ENCODE measurements at regions not wholly inside any gene's neighbourhood (a gene's known extent, or its start where the extent isn't known, plus 50 kb on each side); places are given as distances from the start of the nearest gene placed in this dataset.
A peak's percentile ranks its signal among the peaks of the same experiment; 100 is the strongest.

DNA sequence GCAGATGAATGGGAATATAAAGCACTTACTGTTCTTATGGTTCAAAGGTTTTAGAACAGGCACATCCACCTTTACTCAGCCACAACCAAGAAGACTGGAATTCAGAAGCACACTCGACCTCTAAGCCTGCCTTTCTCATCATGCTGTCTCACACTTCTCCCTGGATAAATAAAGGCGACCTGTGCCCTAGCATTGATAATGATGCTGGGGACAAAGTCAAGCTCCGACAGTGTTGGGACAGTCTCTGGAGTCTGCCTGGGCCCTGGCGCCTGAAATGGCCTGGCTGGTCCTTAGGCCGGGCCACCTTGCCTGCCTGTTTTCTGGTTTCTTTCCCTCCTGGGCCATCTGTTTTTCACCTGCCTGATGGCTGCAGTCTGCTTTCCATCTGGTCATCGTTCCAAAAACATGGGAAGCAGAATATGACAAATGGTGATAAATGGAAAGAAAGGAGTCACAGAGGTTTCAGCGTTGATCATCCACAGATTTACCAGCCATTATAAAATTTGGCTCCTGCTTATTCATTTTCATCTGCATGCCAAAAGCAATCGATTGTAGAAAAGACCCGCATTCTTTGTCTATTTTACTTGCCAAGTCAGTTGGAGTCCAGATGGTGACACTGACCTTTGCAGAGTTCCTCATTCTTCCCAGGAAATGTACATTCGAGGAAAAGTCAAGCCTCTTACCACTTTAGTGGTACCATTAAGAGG, 91.2 kb upstream of the KCNJ15 start:
- peak; percentile 71 for DNase-seq

DNA sequence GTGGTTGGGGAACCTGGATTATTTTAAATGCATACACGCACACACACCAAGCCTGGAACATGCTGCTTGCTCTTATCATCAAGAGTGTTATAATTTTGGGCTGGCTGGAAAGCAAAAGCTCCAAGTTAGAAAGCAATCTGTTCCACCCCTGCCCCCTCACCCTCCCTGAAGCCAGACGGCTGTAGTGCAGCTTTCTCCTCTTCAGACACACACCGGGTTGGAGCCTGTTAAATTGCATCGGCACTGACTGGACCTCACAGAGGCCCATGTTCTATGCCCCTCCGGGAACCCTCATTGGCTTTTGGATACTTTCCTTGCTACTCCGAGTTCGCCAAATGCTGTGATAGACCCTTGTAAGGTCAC, 90.6 kb upstream of the KCNJ15 start:
- peak; percentile 77 for DNase-seq

DNA sequence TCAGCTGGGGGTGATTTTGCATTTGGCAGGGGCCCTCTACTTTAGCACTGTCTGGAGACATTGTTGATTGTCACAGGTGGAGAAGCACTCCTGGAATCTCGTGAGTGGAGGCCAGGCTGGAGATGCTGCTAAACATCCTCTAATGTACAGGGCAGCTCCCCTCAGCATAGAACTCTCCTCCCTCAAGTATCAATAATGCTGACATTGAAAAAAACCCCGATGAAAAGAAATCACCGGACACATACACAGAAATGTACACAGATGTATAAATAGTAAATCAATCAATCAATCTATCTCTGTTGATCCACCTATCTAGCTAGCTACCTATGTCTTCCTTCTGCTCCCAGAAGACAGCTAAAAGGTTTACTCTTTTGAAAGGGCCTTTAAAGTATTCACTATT, 89.4 kb upstream of the KCNJ15 start:
- DNase-seq = no peak

DNA sequence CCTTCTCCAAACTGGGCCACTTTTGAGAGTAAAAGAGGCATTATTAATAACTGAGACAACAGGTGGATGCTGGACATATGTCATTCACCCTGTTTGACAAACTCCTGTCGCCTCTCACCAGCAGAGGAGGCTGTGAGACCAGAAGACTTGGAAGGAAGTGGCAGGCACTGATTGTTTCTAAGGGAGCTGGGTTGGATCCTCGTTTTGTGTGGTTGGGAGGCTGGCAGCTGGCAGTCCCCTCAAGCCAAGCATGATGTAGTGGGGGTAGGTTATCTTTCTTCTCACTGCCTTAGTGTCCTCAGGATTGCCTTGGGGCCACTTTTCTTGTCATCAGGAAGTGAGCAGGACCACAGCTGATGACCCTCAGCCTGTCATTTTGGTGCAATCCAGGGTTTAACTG, 86.5 kb upstream of the KCNJ15 start:
- no peak for DNase-seq

DNA sequence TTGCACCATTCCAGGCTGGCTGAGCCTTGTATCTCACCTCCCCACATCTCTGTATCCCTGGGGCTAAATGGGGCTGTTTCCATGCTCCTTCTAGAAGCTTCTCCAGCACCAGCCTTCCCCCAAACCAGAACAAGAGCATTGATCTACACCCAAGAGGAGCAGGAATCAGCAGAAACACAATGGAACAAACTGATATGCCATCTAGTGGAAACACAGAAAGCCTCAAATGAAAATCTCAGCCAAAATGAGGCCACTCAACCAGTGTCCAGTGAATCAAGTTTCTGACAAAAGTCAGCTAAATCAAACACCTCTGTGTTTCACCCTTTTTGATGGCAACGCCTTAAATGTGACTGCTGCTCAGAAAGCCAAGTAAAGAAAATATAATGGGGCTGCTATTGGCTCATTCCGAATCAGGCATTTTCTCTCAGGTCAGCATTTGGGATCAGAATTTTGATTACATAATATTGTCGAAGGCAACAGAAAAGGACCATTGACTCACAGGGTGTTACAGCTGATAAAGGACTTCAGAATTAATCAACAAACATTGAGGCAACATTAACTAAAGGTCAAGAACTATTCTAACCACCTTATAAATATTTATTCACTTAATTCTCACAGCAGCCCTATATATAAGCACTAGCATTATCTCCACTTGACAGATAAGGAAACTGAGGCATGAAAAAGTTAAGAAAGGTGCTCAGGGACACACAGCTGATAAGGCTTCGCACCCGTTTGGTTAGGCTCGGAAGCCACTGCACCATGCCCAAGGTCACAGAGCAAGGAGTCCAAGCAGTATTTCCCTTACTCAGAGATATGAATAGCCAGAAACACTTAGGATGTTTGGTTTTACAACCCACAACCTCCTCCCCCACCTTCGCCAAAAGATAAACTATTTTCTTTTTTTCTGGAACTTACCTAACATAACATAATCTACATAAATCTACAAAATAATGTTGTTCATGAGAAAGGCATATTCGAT, 85.8 kb upstream of the KCNJ15 start:
- no peak for DNase-seq

DNA sequence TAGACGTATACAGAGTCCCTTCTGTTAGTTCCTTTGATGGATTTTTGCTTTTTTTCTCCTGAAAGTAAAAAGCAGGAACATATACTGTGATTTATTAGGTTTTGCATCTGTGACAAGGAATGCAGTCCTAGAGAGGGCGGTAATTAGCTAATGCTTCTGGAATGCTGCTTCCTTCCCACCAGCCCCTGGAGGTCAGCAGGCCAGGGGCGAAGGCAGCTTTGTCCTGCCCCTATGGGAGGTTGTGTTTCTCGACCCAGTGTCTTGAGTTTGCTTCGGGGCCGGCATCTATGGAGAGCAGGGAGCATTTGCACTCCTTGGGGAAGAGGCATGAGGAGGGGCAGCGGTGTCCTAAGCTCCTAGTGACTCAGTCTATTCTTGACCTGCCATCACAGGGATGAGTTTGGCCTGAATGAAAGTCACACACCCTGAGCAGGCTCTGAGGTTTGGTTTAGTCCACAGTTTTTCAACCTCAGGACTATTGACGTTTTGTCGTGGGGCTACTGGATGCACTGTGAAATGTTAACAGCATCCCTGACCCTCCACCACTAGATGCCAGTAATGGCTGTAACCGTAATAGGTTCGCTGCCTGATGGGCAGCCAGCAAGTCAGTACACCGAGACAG, 85.0 kb upstream of the KCNJ15 start:
- no peak for DNase-seq

DNA sequence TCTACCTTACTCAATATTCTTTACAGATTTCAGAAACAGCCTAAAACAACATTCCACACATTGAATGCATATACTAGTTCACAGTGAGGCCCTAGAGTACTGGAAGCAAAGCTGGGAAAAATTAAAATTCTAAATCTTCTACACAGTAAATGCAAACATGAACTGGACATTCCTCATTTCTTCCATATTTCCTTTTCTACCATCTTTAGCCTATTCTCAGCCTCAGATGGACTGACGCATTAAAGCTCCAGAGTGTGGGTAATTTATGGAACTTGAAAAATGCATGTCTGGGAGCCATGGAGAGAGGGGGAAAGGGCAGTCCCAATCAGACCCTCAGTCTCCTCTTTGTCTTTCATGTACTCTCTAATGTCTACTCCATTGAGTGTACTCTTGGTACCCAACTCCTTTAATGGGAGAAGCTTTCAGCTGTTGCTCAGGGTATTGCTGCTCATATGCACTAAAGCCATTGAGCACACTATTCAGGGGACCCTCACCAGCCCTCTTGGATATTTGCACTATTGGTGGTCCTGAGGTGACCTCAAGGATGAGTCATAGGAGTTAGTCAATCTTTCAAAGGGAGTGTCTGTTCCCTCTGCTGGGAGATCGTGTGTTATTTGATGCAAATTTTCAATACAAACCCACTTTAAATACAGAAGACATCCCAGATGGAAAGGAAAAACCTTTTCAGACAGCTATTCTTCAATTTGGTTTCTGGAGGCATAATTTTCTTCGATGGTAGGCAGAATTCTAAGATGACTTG, 83.3 kb upstream of the KCNJ15 start:
- no peak for DNase-seq

DNA sequence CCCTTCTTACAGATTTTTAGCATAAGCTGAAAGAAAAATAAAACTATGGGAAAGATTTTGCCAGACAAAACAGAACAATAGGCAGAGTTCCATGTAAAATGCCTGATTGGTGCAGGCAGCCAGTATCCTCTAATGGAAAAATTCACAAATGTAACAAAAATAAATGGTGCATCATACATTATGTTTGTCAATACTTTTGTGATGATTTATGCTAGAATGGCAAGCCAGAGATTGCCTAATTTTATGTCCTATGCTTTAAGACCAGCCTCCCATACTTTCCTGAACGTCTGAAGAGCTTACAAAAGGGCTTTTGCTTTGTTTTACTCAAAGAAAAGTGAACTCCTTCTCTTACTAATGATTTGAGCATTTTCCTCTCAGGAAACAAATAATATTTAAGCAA, 81.5 kb upstream of the KCNJ15 start:
- DNase-seq = no peak

DNA sequence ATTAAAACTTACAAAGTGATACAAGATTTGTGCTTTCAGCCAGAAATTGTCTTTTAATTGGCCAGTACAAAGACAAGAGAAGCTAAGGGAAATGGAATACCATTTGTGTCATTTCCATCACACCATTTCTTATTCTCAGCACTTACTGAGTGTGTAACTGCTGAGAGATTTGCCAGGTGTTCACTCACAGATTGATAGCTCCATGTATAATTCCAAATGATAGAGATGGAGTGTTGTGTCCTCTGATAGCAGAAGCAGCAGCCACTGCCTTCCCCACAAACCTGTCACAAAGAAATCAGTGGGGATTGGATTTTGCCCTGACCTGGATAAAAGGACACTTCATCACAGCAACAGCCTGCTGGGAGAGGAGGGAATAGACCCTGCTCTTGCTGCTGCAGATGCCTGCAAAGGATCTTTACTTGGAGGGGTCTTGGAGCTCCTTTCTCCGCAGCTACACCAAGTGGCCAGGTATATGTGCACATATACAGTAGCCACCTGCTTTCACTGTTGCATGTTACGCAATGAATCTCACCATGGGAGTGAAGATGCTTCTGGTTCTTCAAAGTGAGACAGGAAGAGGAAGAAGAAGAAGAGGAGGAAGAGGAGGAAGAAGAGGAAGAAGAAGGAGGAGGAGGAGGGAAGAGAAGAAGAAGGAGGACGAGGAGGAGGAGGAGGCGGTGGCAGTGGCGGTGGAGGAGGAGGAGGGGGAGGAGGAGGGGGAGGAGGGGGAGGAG, 78.7 kb upstream of the KCNJ15 start:
- DNase-seq = no peak

DNA sequence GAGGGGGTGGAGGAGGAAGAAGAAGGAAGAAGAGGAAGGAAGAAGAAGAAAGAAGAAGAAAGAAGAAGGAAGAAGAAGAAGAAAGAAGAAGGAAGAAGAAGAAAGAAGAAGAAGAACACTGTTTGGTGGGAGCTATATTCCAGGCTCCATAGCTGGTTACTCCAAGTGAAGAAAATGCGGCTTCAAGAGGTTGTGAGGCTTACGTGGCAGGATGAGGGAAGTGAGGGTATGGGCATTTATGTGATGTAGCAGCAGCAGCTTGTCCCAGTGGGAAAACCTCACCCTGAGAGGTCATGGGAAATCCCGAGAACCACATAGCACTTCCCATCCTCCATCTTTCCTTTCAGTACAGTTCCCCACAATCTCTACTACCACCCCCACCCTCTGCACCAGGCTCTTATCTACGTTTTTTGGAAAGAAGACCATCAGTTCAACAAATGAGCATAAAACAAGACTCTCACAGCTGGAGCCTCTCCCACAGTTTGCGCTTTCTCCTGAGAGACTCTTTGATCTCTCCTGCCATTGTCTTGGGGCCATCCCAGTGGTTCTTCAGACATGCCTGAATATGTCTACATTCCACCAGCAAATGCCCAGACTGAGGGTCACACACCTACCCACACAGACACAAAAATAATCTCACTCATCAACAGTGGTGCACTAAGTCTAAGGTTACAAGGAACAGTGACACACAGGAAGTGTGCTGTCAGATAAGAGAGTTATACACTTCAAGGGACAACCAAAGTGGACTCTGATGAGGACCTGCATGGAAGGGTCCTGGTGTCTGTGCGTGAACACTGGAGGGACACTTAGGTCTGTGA, 77.9 kb upstream of the KCNJ15 start:
- DNase-seq = no peak

DNA sequence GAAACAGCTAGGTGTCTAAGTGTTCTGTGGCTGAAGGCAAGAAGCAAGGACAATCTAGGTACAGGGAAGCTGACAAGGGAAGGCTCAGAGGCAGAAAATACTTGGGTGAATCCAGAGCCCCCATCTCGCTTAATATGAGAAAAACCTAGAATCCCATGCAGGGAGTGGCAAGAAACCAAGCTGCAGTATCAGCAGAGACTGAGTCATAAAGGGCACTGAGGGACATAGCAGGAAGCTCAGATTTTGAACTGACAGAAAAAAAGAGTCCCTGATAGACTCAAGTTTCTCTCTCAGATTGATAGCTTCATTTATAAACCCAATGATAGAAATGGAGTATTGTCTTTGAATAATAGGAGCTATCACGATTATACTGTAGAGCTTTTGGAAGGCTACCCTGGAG, 77.3 kb upstream of the KCNJ15 start:
- DNase-seq = no peak

DNA sequence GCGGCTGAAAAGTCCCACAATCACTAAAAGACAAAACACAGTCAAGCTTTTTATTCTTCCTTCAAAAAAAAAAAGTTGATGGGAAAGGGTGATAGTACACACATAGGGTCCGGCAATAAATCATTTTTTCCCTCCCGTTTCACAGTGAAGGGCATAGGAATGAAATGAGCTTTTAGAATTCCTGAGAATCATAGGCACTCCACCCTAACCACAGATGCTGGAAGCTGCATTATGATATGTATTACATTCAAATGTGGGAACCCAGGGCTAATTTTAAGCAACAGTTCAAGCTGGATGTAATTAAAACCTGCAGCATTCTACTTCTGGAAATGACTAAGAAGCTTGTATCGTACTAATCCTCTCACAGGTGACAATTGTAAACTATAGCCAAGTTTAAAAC, 75.7 kb upstream of the KCNJ15 start:
- DNase-seq = no peak

DNA sequence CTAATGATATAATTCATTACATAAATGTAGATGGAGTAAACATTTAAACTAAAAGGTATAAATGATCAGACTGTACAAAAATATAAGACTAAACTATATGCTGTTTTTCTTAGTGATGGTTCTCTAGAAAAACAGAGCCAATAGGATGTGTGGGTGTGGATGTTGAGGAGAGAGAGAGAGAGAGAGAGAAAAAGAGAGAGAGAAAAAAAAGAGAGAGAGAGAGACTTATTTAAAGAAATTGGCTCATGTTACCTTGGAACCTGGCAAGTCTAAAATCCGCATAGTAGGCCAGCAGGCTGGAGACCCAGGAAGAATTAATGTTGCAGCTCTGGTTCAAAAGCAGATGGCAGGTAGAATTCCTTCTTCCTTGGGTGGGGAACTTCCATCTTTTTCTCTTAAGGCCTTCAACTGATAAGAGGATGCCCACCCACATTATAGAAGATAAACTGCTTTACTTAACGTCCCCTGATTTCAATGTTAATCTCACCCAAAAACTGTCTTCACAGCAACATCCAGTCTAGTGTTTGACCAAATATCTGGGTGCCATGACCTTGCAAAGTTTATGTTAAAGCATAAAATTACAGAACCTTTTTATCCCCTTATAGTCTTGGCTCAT, 74.3 kb upstream of the KCNJ15 start:
- no peak for DNase-seq

DNA sequence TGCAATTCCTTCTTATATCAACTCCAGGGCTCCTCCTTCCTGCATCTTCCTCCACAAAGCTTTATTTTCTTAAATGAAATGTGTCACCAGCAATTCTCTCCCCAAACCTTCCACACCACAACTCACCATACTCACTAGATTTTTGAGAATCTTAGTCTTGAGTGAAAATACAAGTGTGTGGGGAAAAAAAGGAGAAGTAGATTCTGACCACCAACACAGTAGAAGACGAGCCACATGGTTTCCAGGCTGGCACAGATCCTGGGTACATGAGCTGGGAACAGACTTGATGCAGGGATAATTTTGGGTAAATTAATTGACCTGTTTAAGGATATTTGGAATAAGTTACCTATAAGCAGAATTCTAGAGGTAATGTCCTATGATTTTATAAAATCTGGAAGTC, 72.8 kb upstream of the KCNJ15 start:
- DNase-seq = no peak

DNA sequence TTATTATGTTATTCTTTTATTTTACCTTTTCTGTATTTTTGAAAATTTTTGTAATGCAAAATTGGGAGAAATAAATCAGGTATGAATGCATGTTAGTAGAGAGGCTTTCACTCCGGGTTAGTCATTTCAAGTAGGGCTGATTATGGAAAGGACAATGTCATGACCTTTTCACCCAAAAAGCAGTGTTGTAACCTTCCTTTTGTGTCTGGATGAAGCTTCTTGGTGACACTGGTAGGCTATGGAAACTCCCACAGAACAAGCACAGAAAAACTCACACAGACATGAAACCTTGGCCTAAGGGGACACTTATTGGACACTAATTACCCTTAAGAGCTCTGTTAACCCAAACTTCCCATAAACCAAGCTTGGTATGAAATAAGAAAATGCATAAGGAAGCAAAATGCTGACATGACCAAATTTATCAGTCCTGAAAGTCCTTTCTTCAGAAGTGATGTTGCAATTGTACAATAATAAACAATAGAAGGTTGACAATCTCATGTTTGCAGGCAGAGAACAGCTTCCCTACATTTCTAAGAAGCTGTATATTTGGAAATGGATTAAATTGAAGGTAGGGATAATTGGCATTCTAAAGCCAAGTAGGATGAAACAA, 70.0 kb upstream of the KCNJ15 start:
- DNase-seq = no peak

DNA sequence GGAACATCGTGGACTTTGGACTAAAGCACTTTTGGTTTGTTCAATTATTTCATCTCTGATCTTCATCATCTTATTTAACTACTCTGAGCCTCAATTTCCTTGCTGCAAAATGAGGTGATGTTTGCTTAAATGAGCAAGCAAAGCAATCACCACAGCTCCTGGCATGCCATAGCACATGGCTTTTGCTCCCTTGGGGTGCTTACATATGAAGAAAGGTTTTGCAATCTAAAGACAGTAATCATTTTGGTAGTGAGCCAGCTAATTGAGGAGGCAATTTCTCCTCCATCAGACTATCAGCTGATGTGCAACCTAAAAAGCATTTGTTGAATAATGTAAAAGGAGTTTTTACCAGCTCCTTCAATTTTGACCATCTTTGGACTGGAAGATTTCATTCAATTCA, 68.8 kb upstream of the KCNJ15 start:
- DNase-seq = no peak

DNA sequence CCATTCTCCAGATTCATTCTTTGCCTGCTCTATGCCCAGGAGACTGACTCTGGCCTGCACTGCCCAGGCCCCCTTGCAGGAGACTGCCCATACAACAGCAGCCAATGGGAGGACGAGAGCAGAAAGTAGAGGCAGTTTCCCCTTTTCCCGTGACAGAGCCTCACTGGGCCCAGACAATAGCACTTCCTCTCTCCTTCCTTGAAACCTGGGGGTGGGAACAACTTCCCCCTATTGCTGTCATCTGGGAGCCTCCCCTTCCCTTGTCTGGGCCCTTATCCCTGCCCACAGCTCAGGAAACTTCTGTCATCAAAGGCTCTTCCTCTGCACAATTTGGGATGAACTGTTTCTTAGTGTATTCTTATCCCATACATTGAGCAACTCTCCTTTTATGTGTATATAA, 60.8 kb upstream of the KCNJ15 start:
- no peak for DNase-seq

DNA sequence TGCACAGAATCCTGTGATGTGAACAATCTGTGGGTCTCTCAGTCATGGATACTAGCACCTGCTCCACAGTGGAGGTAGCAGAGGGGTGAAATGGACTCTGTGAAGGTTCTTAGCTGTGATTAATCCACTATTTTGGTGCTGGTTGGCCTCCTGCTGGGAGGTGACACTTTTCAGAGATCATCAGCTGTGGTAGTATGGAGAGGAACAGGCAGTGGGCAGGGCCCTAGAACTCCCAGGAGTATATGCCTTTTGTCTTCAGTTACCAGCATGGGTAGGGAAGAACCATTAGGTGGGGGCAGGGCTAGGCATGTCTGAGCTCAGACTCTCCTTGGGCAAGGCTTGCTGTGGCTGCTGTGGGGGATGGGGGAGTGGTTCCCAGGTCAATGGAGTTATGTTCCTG, 54.0 kb upstream of the KCNJ15 start:
- DNase-seq = no peak

DNA sequence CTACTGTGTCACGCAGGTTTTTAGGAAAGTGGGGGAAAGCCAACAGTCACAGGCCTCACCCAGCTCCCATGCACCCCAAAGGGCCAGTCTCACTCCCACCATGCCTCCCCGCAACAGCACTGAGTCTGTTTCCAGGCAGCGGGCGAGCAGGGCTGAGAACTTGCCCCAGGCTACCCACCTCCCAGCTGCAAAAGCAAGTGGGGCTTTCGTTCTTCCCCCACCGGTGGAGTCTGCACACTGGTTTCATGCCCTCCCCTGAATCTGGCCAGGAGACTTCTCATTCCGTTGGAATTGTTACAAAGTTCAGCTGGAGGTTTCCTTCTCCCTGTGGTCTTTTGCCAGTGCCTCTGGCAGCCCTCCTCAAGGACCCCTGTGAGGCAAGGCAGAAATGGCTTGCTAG, 53.6 kb upstream of the KCNJ15 start:
- no peak for DNase-seq

DNA sequence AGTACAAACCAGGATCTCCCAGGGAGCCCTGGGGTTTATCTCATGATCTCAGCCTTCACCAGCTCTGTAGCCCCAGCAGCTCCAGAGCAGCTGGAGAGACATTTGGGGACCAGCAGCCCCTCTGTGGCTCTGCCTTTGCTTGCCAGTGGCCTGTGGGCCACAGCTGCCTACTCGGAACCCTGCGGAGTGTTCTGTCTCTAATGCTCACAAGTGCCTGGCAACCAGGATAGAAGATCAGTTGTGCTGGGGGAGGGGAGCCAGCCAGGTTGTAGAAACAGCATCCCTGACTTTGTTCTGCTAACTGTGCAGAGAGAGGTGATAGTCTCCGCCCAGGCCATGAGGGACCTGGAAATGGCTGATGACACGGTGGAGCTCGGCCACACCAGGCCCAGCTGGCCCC, 50.9 kb upstream of the KCNJ15 start:
- DNase-seq = no peak

DNA sequence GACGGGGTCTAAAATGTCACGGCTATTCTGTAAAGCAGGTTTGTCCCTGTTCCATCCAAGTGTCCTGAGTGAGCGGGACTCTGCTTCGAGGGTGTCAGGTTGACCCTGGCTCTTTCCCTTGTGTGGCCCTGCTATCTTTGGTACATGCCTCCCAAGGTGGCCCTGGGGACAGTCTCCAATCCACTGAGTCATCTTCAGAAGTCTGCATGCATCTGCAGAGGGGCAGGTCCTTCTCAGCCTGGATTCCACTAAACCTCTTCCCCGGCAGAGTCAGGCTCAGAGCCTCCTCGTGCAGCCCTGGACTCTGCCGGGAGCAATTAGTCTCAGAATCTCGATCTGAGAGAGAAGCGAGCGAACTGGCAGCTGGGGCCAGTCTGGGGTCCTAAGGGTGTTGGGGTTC, 50.1 kb upstream of the KCNJ15 start:
- no peak for DNase-seq
